ENCODE measurements at regions not wholly inside any gene's neighbourhood (a gene's known extent, or its start where the extent isn't known, plus 50 kb on each side); places are given as distances from the start of the nearest gene placed in this dataset.

- Histone ChIP-seq H3K4me2 (ENCODE audit: insufficient read depth, low read length) (no peak overlapping the region), H4K20me1 (ENCODE audit: insufficient read depth, low read length) (no peaks in the 10 kb centered on the region), H3K9me3 (ENCODE audit: low read depth, low read length) (no peaks in the 10 kb centered on the region), H3K4me3 (ENCODE audit: insufficient read depth, low read length) (no peak overlapping the region), H3K27me3 (ENCODE audit: insufficient read depth, low read length) (no peaks in the 10 kb centered on the region), H3K4me1 (ENCODE audit: insufficient read depth, low read length) (no peaks in the 10 kb centered on the region), H2AFZ (ENCODE audit: low read length) (no peak overlapping the region), H3K27ac (ENCODE audit: low read depth, low read length) (no peak overlapping the region), H3K79me2 (ENCODE audit: insufficient read depth, low read length) (no peaks in the 10 kb centered on the region), H3K36me3 (ENCODE audit: insufficient read depth, low read length) (no peaks in the 10 kb centered on the region)
- DNase-seq (ENCODE audit: insufficient read length, low spot score, missing footprints), result no peak
- TF ChIP-seq, protein P1, sequence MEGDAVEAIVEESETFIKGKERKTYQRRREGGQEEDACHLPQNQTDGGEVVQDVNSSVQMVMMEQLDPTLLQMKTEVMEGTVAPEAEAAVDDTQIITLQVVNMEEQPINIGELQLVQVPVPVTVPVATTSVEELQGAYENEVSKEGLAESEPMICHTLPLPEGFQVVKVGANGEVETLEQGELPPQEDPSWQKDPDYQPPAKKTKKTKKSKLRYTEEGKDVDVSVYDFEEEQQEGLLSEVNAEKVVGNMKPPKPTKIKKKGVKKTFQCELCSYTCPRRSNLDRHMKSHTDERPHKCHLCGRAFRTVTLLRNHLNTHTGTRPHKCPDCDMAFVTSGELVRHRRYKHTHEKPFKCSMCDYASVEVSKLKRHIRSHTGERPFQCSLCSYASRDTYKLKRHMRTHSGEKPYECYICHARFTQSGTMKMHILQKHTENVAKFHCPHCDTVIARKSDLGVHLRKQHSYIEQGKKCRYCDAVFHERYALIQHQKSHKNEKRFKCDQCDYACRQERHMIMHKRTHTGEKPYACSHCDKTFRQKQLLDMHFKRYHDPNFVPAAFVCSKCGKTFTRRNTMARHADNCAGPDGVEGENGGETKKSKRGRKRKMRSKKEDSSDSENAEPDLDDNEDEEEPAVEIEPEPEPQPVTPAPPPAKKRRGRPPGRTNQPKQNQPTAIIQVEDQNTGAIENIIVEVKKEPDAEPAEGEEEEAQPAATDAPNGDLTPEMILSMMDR (IDR thresholded peaks at IDR 0.05; ENCODE audit: extremely low read depth, low read depth, low read length), result no peak
Observed at GRCh38 chr12:4169959-4170358, 103.6 kb upstream of the CCND2 start.

DNA sequence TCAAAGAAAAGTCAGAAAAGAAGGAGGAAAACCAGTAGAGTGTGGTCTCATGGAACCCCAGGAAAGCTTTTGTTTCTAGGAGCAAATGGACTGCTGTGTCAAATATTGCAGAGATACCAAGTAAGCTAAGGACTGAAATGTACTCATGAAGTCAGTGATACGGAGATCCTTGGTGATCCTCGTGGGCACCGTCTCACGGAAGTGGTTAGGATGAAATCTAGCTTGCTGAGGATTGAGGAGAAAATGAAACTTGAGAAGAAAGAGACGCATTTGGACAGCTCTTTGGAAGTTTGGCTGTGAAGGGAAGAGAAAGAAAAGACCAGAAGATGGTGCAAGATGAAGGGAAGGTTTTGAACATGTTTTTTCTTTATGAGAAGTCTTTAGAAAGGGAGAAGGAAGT, 104.0 kb upstream of the CCND2 start:
- Histone ChIP-seq H3K27me3 (ENCODE audit: insufficient read depth, low read length) (no peaks in the 10 kb centered on the region), H3K9me3 (ENCODE audit: low read depth, low read length) (no peaks in the 10 kb centered on the region), H3K27ac (ENCODE audit: low read depth, low read length) (no peak overlapping the region), H3K79me2 (ENCODE audit: insufficient read depth, low read length) (no peaks in the 10 kb centered on the region), H2AFZ (ENCODE audit: low read length) (no peak overlapping the region), H3K4me3 (ENCODE audit: insufficient read depth, low read length) (no peak overlapping the region), H3K4me1 (ENCODE audit: insufficient read depth, low read length) (no peaks in the 10 kb centered on the region), H4K20me1 (ENCODE audit: insufficient read depth, low read length) (no peaks in the 10 kb centered on the region), H3K36me3 (ENCODE audit: insufficient read depth, low read length) (no peaks in the 10 kb centered on the region), H3K4me2 (ENCODE audit: insufficient read depth, low read length) (no peak overlapping the region)
- DNase-seq (ENCODE audit: insufficient read length, low spot score, missing footprints), result no peak
- TF ChIP-seq, protein P1 (IDR thresholded peaks at IDR 0.05; ENCODE audit: extremely low read depth, low read depth, low read length), result no peak

- Histone ChIP-seq H2AFZ (ENCODE audit: low read length) (no peak overlapping the region), H3K27ac (ENCODE audit: low read depth, low read length) (no peak overlapping the region), H3K79me2 (ENCODE audit: insufficient read depth, low read length) (no peaks in the 10 kb centered on the region), H3K4me2 (ENCODE audit: insufficient read depth, low read length) (no peak overlapping the region), H3K36me3 (ENCODE audit: insufficient read depth, low read length) (no peaks in the 10 kb centered on the region), H3K27me3 (ENCODE audit: insufficient read depth, low read length) (no peaks in the 10 kb centered on the region), H3K4me1 (ENCODE audit: insufficient read depth, low read length) (no peaks in the 10 kb centered on the region), H3K4me3 (ENCODE audit: insufficient read depth, low read length) (no peak overlapping the region), H3K9me3 (ENCODE audit: low read depth, low read length) (no peaks in the 10 kb centered on the region), H4K20me1 (ENCODE audit: insufficient read depth, low read length) (no peaks in the 10 kb centered on the region)
- TF ChIP-seq, protein P1 (IDR thresholded peaks at IDR 0.05; ENCODE audit: extremely low read depth, low read depth, low read length), result no peak
- no peak for DNase-seq (ENCODE audit: insufficient read length, low spot score, missing footprints)
Observed at GRCh38 chr12:4168036-4168435, 105.5 kb upstream of the CCND2 start.

- DNase-seq (ENCODE audit: insufficient read length, low spot score, missing footprints), result peak; percentile 76
- Histone ChIP-seq H3K4me3 (ENCODE audit: insufficient read depth, low read length) (peak overlapping the region; percentile 61), H3K27ac (ENCODE audit: low read depth, low read length) (no peak overlapping the region), H3K27me3 (ENCODE audit: insufficient read depth, low read length) (no peaks in the 10 kb centered on the region), H3K9me3 (ENCODE audit: low read depth, low read length) (no peaks in the 10 kb centered on the region), H4K20me1 (ENCODE audit: insufficient read depth, low read length) (no peaks in the 10 kb centered on the region), H2AFZ (ENCODE audit: low read length) (peak overlapping the region; percentile 80), H3K36me3 (ENCODE audit: insufficient read depth, low read length) (no peaks in the 10 kb centered on the region), H3K79me2 (ENCODE audit: insufficient read depth, low read length) (no peaks in the 10 kb centered on the region), H3K4me1 (ENCODE audit: insufficient read depth, low read length) (no peaks in the 10 kb centered on the region), H3K4me2 (ENCODE audit: insufficient read depth, low read length) (peak overlapping the region; percentile 71)
- TF ChIP-seq, protein P1 (IDR thresholded peaks at IDR 0.05; ENCODE audit: extremely low read depth, low read depth, low read length), result no peak
Observed at GRCh38 chr12:4164559-4165558, 108.7 kb upstream of the CCND2 start.

Data from osteoblast (primary cell).